ENCODE measurements at regions not wholly inside any gene's neighbourhood (a gene's known extent, or its start where the extent isn't known, plus 50 kb on each side); places are given as distances from the start of the nearest gene placed in this dataset.

DNA sequence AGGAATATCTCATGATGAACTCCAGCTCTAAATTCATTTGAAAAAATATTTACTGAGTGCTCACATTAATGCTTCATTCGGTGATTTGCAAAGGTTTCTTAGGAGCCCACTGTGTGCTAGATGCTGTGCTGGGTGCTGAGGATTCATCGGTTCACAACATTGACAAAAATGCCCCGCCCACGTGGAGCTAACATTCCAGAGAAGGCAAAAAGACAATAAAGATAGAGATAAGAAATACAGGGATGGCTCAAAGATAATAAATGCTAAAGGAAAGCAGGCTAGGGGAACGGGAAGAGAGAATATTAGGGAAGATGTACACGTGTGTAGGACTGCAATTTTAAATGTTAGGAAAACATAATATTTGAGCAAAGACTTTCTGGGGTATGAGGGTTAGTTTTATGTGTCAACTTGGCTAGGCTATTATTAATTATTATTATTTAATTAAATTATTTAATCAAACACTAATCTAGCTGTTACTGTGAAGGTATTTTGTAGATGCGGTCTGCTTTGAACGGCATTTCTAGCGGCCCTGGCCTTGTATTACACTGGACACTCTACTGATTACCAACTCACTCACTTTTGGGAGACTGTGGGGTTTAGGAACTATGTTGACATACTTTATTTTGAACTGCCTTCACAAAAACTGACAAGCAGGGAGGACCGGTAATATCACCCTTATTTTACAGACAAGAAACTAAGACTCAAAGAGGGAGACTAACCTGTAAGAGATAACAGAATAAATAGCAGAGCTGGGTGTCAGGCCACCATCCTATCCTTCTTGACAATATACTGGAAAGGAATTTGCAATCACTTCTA, 61.9 kb upstream of the IRF2 start:
- H3K27ac ChIP-seq: peak overlapping the region; percentile 98
- no peak for DNase-seq
- no peak for TF ChIP-seq CTCF (IDR thresholded peaks at IDR 0.05)
- intact Hi-C loops (cut with DNase I): loop anchor here (10.0 kb wide), 1 partner anchor 61 kb away; the partner anchor contains the start of gene IRF2
- H3K27me3 ChIP-seq: no peaks in the 10 kb centered on the region
- H3K4me1 ChIP-seq: peaks cover 34% of the 10 kb centered on the region
- ATAC-seq: no peak
- no peaks in the 10 kb centered on the region for H3K9me3 ChIP-seq
- H3K36me3 ChIP-seq: no peaks in the 10 kb centered on the region
- H3K4me3 ChIP-seq: peak overlapping the region; percentile 82

GRCh38 chr4:184534511-184535391, 60.4 kb upstream of the IRF2 start:
- intact Hi-C loops (cut with DNase I): loop anchor here (10.0 kb wide), 1 partner anchor 60 kb away; the partner anchor contains the start of gene IRF2

GRCh38 chr4:184533908-184534307, 59.6 kb upstream of the IRF2 start:
- H3K27ac ChIP-seq: peak overlapping the region; percentile 98
- H3K4me1 ChIP-seq: peaks cover 34% of the 10 kb centered on the region
- ATAC-seq: no peak
- H3K27me3 ChIP-seq: no peaks in the 10 kb centered on the region
- intact Hi-C loops (cut with DNase I): loop anchor here (10.0 kb wide), 1 partner anchor 59 kb away; the partner anchor contains the start of gene IRF2
- H3K36me3 ChIP-seq: no peaks in the 10 kb centered on the region
- H3K9me3 ChIP-seq: no peaks in the 10 kb centered on the region
- DNase-seq: no peak
- no peak overlapping the region for H3K4me3 ChIP-seq
- TF ChIP-seq CTCF (IDR thresholded peaks at IDR 0.05): no peak

More at GRCh38 chr4:184534511-184535391, 60.4 kb upstream of the IRF2 start:
- peak overlapping the region; percentile 98 for H3K27ac ChIP-seq
- no peaks in the 10 kb centered on the region for H3K27me3 ChIP-seq
- no peaks in the 10 kb centered on the region for H3K9me3 ChIP-seq
- peaks cover 34% of the 10 kb centered on the region for H3K4me1 ChIP-seq
- no peak for TF ChIP-seq CTCF (IDR thresholded peaks at IDR 0.05)
- DNase-seq: no peak
- ATAC-seq: no peak
- H3K4me3 ChIP-seq: peak overlapping the region; percentile 6
- H3K36me3 ChIP-seq: no peaks in the 10 kb centered on the region

- Histone ChIP-seq H3K4me1 (peaks cover 26% of the 10 kb centered on the region), H3K36me3 (no peaks in the 10 kb centered on the region), H3K27me3 (no peaks in the 10 kb centered on the region), H3K4me3 (no peak overlapping the region), H3K27ac (no peak overlapping the region), H3K9me3 (no peaks in the 10 kb centered on the region)
- DNase-seq: no peak
- no peak for TF ChIP-seq CTCF (IDR thresholded peaks at IDR 0.05)
- intact Hi-C loops (cut with DNase I): loop anchor here (10.0 kb wide), 1 partner anchor 56 kb away; the partner anchor contains the start of gene IRF2
- no peak for ATAC-seq
Measured at GRCh38 chr4:184531008-184531407, 56.7 kb upstream of the IRF2 start.

DNA sequence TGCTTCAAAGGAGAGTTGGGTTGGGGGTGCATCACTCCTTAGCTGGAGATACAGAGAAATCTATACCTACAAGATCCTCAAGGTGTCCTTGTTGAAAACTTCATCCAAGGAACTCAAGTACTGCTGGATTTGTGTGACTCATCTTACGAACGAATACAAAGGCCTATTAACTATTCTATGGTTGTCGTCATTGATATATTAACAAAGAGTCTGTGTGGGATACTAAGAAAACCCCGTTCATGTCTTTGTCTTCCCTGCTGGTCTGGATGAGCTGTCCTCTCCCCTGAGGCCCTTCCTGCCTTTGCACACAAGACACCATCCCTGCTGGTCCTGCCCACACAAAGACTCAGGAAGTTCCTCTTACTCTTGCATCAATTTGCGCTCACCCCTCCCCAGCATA, 54.9 kb upstream of the IRF2 start:
- DNase-seq (no peak), ATAC-seq (peak; percentile 52)
- intact Hi-C loops (cut with DNase I): no loop called here
- Histone ChIP-seq H3K4me1 (peaks cover 8% of the 10 kb centered on the region), H3K9me3 (no peaks in the 10 kb centered on the region), H3K27me3 (no peaks in the 10 kb centered on the region), H3K36me3 (no peaks in the 10 kb centered on the region), H3K4me3 (no peak overlapping the region), H3K27ac (no peak overlapping the region)
- TF ChIP-seq CTCF (IDR thresholded peaks at IDR 0.05): no peak

Measured in upper lobe of right lung (tissue), 1 donor.